ENCODE measurements at regions not wholly inside any gene's neighbourhood (a gene's known extent, or its start where the extent isn't known, plus 50 kb on each side); places are given as distances from the start of the nearest gene placed in this dataset.
"Not testable (repeated sequence)": the region's sequence is repeated elsewhere in the genome, so short reads cannot be mapped to it uniquely, and the experiment has no call there.

DNA sequence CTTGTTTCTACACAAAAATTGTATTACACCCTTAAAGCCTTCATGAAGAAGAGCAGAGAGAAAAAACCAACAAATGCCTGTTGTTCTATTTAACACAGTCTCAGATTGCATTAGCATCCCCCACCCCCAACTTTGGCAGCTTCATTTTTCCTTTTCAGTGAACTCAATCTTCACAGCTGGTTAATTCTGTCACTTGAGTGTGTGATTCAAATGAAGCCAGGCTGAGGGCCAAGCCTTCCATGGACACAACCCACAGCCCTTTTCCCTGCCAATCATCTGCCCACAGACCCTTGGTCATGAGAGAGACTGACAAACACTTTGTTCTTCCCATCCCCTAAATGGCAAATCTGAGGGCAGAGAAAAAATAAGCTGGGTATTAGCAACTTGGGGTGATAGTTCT is 217.5 kb upstream of the NMUR2 start:
- no peak for DNase-seq

DNA sequence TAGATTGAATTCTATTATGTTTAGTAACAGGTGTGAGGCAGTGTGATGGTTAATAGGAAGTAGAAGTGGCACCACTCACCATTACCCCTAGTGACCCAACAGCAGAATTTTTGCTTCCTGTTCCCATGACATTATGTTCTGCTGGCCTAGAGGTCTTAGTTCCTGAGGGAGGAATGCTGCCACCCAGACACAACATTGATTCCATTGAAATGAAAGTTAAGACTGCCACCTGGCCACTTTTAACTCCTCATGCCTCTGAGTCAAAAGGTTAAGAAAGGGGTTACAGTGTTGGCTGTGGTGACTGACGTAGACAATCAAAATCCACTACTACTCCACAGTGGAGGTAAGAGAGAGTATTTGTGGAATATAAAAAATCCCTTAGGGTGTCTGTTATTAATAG is 218.9 kb upstream of the NMUR2 start:
- DNase-seq: no peak

DNA sequence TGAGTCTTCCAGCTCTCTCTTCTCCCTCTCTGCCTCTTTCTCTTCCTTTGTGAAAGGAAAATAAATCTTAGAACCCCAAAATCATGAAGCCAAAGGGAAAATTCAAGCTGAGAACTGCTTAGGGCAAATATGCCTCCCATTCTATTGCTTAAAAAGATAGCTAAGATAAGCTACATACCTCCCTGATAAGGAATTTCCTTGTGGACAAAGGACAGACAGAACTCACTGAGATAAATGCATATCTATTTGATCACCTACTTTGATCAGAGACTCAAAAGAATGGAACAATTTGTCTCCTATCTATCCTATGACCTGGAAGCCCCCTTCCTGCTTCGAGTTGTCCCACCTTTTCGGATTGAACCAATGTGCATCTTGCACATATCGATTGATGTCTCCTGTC is 220.6 kb upstream of the NMUR2 start:
- no peak for DNase-seq

DNA sequence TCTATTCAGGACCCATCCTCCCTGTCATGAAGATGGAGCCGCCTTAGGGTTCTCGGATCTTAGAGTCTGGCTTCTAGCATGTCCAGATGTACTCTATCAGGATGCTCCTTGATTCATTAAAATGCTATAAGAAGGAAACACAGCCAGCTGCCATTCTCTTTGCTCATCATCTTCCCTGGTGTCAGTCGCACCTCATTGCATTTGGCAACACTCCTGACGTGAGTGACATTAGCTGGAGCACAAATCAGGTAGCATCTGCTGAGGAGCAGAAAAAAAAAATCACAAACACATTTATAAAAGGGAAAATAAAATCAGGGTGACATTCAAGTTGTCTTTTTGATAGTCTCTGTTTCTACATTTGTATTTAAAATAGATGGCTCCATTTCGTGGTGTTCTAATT is 226.1 kb upstream of the NMUR2 start:
- no peak for DNase-seq

DNA sequence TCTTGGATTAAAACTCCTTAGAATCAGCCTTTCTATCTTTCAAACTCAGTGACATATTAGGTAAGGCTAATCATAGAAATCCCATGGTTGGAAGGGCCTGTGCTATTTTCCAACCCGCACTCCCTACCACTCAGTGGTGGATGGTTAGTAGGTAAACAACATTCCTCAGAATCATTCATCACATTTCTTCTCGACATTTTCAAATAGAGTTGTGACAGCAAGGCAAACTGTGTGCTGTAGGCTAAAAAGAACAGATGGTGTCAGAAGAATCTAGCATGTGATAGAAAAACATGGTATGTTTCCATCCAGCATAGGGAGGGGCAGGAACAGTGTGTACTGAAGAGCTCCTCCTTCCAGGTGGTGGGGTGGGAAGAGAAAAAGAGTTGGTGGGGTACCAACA is 227.3 kb upstream of the NMUR2 start:
- DNase-seq: no peak

DNA sequence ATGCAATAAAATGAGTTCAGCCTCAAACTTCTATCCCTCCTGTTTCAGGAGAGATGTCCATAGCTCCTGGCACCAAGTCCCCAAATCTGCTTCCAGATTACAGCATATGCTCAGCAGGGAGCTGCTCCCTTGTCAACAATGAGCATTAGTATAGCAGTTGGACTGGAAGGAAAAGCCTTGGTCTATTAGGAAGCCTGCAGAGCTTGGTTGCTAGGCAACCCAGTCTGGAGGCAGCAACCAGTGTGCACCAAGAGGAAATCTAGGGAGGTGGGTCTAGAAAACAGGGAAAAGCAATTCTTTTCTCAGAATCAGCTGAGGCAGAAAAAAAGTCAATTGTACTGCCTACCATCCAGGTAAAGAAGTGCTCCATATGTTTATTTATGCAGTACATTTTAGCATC is 229.5 kb upstream of the NMUR2 start:
- no peak for DNase-seq

DNA sequence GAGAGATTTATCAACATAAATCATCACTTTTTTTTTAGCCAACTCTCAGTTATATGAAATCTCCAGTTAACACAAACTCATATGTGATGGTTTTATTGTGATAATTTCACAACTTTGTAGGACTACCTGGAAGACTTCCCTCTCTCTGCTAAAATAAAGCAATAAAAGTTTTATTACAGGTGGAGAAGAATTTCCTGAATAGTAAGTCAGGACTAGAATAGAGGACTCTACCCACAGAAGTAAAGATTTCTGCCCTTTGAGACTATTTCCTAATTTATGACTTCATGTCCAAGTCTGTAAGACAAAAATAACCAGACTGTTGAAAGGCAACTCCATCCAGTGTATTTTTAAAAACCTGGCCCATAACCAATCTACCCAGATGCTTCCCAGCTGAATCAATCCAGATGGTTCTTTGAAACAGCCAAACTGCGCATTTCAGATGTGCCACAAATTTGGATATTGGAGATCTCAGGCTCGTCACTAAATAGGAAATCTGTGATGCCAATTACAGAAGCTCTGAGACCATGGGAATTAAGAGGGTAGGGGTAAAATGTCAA is 234.0 kb upstream of the NMUR2 start:
- no peak for DNase-seq

DNA sequence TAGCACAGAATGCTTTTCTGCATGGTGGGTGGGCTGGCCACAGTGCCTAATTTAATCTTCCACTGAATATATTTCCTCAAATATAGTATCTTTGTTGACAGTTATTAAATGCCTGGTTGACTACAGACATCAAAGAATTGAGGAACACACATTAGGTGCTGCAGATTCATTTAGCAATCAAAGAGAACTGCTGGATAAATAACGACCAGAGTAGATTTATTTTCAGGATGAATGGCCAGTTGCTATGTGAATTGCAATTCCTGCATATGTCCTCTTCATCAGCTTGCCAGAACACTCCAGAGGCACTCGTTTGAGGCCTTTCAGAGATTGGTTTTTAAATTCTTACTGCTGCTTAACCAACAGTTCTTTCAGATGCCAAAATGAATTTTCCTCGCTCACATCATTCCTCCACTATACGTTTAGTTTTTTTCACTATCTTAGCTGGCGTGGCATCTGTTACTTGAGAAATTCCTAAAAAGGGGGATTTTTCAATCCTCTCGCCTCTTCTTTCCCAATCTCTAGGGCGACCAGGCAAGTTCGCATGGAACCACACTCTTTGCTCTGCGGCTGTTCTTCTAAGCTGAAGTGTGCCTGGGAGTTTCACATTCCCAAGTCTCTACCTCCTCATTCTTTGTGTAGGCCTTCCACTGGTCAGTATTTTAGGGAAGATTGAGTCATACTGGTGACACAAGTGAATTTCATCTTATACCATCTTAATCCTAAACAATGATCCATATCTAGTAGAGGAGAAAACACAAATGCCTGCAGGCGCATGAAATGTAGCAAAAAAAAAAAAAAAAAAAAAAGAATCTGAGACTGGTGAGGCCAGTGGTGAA is 237.1 kb upstream of the NMUR2 start:
- no peak for DNase-seq

DNA sequence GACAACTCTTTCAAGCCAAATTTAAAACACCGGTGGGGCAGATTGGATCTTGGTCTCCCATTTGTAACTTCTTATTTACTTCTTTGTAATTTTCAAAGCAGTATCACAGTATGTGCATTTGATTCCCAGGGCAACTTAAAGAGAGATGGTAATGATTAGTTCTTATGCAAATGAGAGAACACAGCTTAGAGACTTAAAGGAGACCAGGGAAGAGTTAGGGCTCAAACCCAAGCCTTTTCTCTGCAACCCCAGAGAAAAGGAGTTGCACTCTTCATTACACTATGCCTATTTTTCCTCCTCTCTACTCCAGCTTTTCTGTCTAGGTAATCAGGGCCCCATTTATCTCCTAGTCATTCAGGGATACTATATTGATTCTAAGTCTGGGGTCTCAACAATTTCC is 237.8 kb upstream of the NMUR2 start:
- DNase-seq: no peak

DNA sequence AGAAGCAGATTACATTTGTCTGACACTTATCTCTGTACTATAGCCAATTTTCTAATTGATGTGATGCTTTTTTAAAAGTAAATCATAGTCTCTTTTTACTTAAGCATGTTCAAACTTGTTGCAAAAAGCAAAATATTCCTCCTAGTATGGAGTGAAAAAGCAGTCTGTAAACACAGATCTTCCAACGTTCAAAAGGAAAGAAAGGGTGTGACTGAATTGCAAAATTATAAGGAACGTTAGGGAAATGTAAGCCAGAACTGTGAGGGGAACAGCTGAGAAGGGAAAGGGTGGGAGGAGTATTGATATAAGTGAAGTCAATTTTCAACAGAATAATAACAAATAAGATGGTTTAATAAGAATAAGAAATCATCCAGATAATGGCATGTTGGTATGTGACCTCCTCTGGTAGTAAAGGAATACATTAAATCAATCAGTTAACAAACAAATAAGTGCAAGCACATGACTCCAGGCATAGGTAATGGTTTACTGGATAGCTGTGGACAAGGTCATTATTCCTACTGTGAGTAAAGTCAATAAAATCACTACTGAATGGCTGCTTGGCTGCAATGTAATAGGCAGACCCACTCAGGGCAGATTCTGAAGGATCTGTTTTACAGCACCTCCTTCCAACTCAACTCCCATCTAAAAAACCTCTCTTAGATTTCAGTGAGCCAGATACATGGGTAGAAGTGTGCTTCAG is 239.1 kb upstream of the NMUR2 start:
- DNase-seq: no peak

DNA sequence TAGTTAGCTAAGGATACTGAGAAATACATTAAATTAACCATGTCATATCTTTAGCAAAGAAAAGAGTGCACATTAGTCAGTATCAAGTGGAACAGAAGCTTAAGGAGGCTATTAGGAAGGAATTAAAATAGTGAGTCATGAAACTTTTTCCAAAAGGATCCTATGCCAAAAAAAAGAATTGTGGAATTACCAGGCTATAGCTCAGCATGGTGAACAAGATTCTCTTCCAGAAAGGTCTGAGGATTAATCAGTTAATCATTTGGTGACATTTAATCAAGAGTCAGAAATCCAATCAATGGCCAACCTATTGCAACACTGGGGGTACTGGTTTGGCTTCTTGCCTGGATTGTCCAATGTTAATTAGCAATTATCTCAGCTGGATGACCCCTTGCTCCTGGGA is 244.5 kb upstream of the NMUR2 start:
- DNase-seq: no peak

DNA sequence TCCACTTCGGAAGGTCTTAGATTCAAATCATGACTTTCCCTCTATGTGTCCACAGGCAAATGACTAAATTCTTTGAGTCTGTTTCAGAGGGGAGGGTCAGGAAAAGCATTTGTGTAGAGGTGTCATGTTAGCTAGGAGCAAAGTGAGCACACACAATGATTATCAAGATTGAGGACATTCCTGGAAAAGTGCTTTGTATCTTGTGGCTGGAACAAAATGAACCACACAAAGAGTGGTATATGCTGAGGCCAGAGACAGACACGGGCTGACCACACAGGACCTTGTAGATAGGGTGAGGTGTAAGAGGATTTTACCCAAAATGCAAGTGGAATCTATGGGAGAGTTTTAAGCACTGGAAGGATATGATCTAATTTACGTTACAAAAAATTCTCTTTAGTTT is 245.3 kb upstream of the NMUR2 start:
- no peak for DNase-seq

DNA sequence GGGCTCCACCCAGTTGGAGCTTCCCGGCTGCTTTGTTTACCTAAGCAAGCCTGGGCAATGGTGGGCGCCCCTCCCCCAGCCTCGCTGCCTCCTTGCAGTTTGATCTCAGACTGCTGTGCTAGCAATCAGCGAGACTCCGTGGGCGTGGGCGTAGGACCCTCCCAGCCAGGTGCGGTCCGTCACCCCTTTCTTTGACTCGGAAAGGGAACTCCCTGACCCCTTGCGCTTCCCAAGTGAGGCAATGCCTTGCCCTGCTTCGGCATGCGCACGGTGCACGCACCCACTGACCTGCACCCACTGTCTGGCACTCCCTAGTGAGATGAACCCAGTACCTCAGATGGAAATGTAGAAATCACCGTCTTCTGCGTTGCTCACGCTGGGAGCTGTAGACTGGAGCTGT is 254.4 kb upstream of the NMUR2 start:
- not testable (repeated sequence) for DNase-seq

DNA sequence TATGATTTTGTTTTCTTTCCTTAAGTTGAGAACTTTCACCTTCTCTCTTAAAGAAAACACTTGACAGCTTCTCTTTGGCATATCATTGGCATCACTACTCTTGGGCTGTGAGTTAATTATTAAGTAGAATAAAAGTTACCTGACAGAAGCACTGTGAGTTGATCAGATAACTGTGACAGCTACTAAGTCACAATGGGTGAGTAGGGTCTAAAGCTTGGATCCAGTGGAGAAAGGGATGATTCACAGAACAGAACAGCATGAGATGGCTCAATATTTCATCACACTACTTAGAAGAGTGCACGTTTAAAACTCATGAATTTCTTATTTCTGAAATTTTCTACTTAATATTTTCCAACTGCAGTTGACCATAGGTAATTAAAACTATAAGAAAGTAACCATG is 268.5 kb upstream of the NMUR2 start:
- no peak for DNase-seq

DNA sequence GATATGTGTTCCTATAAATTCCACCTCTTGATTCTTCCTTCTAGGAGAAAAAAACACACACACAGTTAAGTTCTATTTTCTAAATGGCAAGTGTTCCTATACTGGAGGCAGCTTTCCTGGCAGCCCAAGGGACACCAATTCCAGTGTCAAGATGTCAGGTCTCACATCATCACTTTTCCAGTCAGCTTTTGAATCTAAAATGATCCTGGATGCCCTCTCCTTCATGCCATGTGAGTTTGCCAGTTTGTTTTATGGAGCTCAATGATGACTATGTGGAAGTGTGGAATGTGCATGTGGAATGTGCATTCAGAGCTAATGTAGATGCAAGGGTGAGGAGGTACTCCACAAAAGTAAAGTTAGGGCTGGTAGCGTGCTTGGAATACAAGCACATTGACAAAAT is 269.3 kb upstream of the NMUR2 start:
- DNase-seq: no peak

DNA sequence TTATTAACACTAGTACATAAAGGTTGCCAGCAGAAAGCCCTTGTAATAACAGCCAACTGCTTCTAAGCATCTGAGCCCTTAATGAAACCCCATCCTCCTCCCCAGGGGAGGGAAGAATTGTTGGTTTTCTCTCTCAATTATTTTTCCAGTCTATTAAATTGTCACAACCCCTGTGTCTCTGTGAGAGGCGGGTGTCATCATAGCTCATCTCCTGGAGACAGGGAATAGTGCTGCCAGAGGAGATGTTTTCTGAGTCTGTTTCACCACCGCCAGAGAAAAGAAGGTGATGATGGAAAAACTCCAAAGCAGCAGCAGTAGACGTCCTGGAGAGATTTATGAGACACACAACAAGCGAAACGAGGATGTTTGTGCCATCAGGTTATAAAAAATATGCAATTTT is 271.1 kb upstream of the NMUR2 start:
- no peak for DNase-seq

DNA sequence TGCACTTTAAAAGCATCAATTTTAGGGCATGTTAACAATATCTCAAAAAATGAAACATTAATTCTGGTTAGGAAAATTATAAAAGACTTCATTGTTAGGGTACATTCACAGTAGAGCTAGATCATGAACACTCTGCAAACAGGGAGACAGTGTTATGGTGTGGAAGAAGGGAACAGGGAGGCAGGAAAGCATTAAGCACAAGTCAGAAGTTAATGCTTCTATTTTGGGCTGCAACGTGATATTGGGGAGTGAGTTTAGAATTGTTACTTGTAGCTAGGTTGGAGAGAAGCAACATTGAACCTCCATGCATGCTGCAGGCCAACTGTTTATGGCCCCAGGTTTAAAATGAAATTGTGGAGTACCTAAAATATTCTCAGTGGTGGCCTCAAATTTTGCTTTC is 278.1 kb upstream of the NMUR2 start:
- DNase-seq: no peak

DNA sequence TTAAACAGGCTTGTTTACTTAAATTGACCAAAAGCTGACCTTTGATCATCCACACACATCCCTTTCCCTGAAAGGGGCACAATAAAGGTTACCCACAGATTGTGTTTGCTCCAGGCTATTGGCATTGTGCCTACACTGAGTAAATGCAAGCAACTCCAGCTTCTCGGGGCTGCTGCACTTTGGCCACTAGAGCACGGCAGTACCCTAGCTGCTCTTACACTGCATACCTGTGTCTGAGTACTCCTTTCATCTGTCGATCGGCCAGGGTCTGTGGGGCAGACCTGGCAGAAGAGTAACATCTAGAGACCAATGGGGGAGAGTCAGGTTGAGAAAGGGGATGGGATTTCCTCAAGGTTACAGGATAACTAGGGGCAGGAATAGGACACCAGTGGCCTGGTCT is 281.9 kb upstream of the NMUR2 start:
- no peak for DNase-seq

DNA sequence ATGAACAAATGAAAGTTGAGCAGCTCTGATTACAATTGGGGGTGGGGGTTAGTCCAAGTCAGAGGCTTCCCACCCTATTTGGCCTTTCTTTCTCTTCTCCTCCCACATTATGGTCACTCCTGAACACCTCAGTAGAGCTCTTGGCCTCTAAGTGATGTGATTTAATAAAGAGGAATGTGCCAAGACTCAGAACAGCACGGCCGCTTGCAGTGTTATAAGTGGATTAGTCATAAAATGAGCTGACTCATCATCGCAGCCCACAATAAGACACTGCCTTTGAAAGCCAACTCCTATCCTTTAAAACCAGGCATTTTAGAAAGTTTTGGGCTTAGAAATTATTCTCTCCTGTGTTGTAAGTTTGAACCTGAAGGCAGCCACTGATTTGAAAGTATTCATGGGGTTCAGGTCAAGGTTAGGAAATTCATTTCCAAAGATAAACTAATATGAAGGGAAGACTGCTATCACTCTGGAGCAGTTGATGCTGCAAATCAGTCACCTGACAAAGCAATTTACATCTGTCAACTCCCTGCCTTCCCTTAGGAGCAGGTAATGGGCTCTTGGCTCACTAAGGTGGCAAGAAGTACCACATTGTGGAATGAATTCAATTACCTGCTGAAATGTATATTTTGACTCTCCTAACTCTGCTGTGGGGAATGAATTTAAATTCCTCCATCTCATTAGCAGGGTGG is 283.6 kb upstream of the NMUR2 start:
- no peak for DNase-seq

DNA sequence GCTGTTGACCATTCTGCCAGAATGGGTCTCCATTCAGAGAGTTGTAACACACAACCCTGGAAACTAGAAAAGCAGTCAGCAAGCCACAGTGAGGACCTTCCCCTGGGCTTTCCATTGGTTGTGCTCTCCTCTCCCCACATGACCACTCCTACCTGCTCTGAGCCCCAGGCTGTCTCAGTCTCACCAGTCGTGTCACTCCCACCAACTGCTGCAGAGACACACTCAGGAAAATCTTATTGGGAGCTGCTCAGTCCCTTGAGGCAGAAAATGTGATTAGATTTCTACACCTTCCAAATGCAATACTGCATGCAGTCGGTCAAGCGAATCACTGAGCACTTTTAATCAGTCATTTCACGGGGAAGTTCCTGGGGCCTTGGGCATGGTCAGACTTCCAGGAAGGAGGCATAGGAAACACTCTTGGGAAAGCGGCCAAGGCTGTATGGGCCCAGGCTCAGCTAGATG is 284.2 kb upstream of the NMUR2 start:
- DNase-seq: no peak

DNA sequence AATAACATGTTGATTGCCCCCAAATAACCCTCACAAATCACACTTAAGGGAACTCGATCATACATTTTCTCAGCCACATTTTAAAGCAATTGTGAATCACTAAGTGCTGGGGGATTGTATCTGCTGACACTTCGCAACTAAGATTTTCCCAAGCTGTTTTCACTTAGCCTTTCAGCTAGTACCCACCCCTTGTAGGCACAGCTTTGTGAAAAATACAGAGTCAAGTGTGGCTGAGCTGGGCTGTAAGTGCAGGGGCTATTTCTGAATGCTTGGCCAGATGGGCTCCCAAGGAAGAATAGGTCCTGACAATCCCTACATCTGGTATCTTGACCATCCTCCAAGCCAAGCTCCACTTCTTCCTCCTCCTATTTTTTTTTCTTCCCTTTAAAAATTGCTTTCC is 289.2 kb upstream of the NMUR2 start:
- no peak for DNase-seq

DNA sequence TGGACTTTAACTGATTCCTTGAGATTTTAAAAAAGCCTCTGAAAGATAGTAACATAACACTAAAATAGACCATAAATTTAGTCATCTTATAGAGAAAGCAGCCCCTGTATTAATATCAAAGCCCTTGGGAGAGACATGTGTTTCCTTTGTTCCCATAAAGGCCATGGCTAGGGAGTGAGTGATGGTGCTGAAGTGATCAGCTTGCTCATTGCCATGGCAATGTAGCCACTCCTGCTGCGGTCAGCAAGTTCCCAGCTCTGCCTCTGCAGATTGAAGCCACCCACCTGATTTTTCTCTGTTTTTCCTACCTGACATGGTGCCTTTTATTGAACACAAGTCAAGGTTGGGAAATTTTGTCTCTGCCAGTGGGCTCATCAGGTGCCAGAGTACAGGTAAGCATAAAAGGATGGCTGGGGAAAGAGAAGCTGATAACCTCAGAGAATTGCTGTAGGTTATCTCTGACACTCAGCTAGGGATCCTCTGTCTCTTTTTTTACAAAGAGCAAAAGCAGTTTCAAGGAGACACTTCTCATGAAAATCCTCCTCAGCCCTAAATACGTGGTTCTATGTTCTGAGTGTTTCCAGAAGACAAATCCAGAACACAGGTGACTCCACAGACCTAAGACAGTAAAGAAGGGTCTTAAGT is 296.3 kb upstream of the NMUR2 start:
- no peak for DNase-seq

DNA sequence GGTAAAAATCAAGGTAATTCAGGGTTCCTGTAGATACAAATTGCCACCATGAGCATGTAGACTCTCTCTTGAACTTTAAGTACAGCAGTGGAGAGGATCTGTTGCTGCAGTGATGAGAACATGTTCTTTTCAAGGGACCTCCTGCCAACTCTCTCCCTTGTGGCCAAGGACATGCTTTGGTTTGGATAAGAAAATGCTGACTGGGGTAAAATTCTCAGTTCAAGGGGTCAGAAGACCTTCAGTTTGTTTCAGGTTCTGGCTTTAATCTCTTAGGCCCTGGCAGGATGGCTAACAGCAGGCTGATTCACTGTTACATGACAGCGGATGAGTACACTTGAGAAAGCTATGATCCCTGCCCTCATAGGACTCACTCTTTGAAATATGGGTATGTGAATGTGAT is 299.2 kb upstream of the NMUR2 start:
- no peak for DNase-seq

Measured in stimulated activated CD4-positive, alpha-beta T cell treated with anti-CD3 and anti-CD28 coated beads, Interleukin-1b, Interleukin-23, amount 100 ng/mL, for 48 hours (primary cell).